ENCODE measurements at regions not wholly inside any gene's neighbourhood (a gene's known extent, or its start where the extent isn't known, plus 50 kb on each side); places are given as distances from the start of the nearest gene placed in this dataset.
"Not testable (repeated sequence)": the region's sequence is repeated elsewhere in the genome, so short reads cannot be mapped to it uniquely, and the experiment has no call there.

DNA sequence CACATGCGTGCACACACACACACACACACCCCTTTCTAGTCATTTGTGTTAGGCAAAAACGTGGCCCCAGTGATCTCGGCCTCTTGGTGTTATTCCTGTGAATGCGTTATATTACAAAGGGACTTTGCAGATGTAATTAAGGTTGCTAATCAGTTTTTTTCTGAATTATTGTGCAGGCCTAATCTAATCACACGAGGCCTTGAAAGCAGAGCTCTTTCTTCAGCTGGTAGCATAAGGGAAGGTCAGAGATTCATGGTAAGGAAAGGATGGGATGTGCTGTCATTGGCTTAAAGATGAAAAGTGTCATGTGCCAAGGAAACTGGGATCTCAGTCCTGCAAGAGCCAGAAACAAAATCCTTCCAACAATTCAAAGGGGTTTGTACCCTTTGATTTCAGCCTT, 113.4 kb upstream of the ELAC2 start:
- no peak for DNase-seq

DNA sequence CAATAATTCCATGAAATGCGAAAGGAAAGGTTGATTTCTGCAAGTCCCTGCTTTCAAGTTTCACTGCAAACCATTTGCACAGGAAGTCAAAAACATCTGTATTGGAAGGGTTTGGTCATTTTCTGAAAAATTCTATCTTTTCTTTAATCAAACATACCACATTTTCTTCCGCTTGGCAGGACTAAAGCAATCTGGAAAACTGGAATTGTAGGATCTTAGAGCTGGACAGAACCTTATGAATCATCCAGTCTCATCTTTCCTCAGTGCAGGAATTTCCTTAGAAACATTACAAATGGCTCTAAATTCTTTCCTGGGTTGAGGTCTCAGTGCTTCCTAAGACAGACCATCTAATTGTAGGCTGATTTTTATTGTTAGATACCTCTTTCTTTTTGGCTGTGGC, 111.5 kb upstream of the ELAC2 start:
- DNase-seq = no peak

DNA sequence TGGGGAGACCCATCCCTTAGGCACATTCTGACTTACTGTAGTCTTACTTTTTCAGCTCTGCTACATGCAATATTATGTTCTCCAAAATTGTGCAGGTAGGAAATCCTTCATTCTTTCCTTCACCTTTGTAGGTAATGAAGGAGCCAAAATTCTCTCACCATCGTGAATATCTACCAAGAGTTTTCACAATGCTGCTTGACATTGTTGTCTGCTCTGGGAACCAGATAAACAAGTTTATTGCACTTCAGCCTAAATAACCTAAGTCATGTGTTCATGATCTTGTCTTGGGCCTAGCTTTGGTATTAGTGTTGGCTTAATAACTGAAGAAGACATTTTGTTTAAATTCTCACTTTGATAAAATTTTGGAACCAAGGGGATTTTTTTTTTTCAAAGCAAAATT, 110.8 kb upstream of the ELAC2 start:
- DNase-seq = no peak

DNA sequence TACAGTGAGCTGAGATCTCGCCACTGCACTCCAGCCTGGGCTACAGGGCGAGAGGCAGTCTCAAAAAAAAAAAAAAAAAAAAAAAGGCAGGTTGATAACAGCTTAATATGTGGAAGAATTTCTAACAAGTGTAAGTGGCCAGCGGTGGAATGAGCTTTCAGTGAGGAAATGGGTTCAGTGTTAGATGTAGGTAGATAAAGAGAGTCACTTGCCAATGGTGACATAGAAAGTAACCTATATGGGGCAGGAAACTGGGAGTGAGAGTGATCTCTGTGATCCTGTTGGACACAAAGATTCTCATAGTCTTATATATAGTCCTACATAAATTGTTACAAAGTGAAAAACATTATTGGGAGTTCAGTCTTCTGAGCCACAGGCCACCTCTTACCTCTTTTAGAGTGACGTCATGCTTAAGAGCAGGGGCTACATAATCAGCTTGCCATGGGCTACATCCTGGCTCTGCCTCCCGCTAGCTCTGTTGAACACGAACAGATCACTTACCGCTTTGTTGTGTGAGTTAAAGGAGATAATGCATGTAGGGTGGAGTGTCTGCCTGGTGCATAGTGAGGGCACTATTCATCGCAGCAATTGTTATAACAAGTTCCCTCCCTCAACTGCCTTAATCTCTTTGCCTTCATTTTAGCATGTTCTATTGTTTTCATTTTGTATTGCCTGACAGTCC, 110.2 kb upstream of the ELAC2 start:
- no peak for DNase-seq

DNA sequence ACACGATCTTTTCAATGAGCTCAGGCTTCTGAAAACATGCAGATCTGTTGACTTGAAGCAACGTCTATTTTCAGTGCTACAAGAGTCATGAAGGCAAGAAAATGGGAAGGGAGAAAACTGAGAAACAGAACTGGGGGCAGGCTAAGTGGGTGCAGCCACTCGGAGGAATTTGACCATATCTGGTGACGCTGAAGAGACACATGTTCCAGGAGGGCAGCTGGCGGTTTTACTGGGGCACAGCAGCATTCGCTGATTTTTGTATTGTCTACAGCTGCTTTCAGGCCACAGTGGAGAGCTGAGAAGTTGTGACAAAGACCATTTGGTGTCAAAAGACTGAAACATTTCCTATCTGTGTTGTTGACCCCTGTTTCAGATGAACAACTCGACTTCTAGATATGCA, 103.0 kb upstream of the ELAC2 start:
- DNase-seq = no peak

DNA sequence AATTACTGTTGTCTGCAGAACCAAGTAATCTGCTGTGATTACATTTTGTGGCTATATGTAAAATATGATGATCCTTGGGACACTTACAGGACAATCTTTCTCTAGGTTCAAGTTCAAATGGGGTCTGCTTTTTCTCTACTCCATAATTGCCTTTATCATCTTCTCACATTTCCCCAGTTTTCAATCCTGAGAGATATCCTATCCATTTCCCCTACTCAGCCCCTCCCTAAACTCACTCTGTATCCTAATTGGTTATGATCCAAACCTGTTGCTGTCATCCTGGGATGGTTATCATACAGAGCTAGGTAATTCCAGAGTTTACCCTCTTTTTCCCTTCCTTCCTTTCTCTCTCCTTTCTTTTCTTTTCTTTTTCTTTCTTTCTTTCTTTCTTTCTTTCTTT, 100.5 kb upstream of the ELAC2 start:
- DNase-seq = no peak

DNA sequence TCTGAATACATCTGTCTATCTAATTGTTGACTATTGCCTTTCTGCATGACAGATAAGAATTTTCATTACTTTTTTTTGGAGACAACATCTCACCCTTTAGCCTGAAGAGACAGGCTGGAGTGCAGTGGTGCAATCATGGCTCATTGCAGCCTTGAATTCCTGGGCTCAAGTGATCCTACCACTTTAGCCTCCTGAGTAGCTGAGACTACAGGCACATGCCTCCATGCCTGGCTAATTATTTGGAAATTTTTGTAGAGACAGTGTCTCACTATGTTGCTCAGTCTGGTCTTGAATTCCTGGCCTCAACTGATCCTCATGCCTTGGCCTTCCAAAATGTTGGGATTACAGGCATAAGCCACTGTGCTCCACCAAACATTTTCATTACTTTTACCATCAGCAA, 99.8 kb upstream of the ELAC2 start:
- DNase-seq = no peak

DNA sequence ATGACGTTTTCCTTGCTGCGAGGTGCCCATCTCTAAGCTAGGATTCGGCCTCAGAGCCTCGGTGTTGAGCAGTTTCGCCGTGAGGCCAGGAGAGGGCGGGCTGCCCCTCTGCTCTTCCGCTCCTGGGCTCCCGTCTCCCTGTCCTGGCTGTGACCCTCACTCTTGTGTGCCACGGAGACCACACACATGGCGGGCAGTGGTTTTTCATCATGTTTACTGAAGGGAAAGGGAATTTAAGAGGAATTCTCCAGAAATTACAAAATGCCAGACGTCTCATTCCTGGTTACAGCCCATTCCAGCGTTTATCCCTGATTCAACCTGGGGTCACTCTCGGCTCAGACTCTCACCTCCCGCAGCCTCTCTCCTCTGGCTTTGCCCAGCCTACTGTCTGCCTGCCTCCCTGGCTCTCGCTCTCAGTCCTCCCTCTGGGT, 96.8 kb upstream of the ELAC2 start:
- DNase-seq = peak; percentile 9

DNA sequence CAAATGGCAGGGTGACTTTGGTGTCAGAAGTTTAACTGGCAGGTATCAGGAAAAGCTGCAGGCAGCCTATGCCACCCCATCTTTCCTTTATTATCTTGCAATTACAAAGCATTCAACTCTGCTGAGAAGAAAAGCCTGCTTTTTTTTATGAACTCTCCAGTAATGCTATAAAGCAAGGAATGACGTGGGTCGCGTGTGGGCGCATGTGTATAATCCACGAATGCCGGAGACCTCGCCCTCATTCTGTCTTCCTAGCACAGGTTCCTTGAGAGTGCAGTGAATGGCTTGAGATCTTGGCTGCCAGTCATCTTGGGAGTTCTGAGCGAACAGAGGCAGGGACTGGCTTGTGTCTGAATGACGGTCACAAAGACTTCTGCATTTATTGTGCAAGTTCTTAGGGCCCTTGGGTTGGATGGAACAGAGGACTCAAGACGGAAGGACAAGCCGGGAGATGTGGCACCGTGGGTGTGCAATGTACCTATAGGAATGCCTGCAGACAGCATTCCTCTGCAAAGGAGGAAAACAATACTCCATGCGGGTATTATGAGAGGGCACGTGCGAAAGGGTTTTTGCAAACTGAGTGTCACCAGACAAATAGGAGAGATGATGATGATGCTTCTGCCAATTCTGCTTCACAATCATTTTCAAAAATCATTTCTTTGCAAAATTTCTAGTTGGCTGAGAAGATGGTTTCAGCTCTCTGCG, 96.1 kb upstream of the ELAC2 start:
- DNase-seq = no peak

DNA sequence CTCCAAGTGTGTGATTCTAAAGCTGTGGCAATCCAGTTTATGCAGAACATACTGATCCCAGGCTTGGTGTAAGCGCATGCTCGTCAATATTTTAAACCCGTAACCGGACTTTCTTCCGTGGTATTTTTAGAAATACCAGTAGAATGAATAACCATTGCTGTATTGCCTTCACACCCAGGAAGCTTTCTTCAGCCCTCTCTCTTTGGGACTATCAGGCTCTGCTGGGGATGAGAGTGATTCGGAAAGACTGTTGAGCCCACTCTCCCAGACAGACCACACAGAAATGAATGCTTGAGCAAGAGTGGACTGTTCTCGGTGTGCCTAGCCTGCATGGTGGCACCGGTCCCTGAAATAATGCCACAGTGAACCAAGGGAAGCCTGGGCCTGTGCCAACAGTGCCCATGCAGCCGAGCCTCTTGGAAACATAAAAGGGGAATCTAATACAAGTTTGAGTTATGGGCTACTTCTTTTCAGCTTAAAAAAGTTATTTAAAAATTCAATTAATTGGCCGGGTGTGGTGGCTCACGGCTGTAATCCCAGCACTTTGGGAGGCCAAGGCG, 89.9 kb upstream of the ELAC2 start:
- DNase-seq = no peak

DNA sequence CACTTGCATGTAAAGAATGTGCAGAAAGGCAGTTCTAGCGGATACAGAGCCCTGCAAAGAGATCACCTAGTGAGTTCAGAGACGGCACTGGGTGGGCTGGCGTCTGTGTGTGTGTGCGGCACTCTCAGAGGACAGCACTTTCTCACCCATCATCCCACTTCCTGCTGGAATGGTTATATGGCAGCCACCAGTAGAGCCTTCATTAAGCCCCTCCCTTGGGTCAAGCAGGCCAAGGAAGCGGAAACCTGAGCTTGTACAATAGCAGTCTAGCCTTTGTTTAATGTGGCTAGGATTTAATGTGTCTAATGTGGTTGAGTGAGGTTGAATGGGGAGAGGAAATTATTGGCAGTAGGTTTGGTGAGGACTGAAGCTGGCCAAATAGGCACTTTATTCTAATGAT, 88.3 kb upstream of the ELAC2 start:
- peak; percentile 3 for DNase-seq

DNA sequence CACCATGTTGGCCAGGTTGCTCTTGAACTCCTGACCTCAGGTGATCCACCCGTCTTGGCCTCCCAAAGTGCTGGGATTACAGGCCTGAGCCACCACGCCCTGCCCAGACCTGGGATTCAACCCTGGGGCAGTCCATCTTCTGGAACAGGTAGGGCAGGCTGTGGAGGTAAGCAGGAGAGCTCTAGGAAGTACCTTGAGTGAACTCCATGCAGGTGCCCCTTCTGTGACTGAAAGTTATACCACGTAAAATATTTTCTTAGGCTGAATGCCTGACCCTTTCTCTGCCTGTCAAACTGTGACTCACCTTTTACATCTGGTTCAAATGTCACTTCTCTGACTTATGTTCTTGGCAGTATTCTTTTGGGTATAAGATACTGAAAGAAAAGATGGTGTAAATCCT, 86.7 kb upstream of the ELAC2 start:
- DNase-seq = no peak

DNA sequence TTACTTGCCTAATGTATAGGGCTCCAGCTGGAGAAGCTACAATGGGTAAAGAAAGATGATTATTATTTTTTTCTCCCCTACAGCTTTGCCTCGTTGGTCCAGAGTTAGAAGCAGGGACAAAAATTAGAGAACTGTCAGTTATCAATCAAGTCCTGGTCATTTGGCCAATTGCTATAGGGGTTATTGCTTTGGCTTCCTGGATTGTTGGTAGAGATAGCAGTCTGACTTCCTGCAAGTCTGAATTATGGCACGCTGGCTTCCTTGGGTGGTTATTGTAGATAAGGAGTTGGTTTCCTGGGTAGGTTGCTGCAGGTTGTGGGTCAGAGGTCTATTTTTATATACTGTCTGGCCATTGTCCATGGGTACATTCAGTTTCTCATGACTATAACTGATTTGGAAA, 84.7 kb upstream of the ELAC2 start:
- no peak for DNase-seq

DNA sequence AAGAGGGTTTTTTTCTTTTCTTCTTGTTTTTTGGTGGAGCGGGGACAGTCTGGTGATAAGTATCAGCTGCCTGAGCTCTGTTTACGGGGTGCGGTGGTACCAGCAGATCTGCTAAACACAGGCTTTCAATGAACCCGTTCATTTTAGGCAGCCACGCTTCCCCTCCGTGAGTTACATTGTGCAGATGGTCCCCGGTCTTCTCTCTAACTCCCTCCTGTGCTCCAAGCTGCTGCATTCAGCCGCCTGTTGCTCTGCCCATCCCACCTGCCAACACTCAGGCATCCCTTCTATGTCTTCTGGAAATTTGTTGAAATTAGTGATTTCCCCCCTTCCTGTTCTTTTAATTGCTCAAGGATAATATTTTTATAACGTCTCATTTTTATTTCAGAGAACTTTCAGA, 82.1 kb upstream of the ELAC2 start:
- no peak for DNase-seq

DNA sequence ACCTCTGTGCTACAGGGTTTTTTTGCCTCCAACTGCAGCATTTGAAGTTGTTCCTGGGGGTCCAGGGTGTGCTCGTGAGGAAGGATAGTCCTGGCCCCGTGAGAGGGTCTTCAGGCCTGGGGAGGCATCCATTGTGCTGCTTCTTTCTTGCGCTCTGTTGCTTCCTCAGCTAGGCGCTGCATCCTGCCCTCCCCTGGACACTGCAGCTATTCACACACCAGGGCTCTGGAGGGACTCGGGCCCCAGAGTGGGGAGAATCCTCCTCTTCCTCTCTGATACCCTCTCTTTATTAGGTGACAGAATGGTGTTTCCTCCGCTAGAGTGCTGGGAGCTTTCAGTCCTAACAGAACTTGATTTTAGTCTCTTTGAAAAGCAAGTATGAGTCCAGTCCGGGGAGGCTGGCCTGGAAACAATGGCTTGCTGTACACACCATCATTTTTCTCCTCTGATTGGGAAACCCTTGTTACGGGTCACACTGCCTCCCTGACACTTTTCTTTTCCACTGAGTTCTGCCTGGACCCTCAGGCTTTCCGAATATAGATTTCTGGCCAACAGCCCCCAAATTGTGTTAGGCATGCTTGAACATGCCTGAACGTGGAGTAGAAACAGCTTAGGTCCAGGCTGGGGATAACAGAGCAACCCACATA, 81.4 kb upstream of the ELAC2 start:
- no peak for DNase-seq

DNA sequence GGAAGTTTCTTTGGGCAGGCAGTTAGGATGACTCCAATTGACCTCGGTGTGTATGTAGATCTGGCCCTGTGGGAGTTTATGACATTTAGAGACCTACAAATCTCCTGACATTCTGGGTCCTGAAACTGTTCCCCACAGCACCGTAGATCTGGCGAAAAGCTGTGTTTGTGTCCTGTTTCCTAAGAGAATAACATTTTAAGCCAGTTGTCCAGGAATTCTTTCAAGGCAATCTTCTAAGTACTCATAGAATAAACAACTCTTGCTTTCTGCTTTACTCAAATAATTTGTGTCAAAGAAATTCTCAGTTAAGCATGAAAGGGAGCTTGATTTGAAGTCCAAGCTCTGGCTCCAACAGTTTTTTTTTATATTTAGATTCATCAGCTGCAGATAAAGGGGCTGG, 78.5 kb upstream of the ELAC2 start:
- DNase-seq = no peak

DNA sequence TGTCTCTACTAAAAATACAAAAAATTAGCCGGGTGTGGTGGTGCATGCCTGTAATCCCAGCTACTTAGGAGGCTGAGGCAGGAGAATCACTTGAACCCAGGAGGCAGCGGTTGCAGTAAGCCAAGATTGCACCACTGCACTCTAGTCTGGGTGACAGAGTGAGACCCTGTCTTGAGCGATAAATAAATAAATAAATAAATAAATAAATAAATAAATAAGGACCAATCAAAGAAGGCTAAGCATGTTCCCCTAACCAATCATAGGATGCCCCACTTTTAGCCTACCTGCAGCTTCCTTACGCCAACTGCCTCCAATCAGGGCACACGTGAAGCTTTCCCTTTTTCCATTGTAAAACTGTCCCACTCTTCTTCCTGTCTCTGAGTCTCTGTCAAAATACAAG, 74.2 kb upstream of the ELAC2 start:
- not testable (repeated sequence) for DNase-seq

DNA sequence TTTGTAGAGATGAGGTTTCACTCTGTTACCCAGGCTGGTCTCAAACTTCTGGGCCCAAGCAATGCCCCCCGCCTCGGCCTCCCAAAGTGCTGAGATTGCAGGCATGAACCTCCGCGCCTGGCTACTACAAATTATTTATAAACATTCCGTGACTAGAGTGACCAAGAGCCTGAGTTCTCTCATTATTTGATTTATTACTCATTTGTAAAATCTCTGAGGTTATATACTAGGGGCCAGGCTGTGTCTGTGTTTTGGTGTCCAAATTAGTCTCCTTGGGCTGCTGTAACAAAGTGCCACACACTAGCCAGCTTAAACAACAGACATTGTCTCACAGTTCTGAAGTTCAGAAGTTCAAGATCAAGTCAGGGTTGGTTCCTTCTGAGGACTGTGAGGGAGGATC, 70.8 kb upstream of the ELAC2 start:
- no peak for DNase-seq

DNA sequence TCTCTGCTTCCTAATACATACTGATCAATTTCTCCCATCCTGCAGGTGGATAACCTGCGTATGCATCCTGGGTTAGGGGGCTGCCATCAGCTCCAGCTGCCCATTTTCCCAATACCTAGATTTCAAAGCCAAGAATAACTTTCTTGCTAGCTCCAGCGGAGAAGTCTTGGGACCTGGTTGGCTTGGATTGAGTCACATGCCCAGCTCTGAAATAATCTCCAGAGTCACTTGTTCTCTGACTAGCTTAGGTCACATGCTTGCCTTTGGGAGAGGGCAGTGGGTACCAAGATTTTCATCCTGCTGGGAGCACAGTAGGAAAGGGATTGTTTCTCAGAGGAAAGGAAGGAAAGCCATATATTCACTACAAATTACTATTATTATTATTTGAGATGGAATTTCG, 70.0 kb upstream of the ELAC2 start:
- DNase-seq = no peak

DNA sequence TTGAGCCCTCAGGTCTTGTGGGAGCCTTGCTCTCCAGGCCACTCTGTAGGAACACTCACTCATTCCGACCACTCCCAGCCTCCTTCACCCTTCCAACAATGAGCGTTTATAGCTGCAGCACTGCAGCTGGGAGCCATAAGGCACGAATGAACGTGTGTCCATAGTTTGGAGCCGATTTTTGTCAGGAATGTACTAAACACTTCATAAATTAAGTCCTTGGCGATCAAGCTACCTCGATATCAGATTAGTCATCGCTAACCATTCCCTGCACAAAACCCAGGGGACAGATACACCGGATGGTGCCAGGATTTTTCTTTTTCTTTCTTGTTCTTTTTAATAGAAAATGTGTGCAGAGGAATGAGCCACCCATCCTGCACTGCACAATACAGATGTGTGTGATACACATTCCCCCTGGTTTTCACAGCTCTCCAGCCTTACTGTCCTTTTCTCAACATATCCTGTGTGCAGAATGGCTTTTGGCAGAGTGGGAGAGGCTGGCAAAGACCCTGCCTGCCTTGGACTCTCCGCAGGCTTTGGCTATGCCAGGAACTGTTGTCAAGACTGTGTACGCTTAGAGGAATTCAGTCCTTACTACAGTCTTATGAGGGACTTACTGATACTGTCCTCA, 68.4 kb upstream of the ELAC2 start:
- DNase-seq = no peak

DNA sequence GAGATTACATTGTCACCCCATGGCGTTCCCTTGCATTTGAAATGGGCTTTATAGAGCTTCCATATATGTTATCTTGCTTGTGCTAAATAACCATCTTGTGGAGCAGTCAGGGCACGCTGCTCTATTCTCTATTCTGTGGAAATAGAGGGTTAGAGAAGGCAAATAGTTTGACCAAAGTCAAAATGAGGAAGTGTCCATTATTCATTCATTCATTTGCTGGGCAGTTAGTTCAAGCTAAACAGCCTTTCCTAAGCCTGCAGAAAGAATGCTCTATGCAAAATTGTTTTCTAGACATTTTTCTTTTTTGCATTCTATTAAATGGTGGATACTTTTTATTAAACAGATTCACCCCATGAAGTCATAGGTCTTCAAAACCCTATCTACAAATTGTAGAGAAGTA, 67.8 kb upstream of the ELAC2 start:
- no peak for DNase-seq

DNA sequence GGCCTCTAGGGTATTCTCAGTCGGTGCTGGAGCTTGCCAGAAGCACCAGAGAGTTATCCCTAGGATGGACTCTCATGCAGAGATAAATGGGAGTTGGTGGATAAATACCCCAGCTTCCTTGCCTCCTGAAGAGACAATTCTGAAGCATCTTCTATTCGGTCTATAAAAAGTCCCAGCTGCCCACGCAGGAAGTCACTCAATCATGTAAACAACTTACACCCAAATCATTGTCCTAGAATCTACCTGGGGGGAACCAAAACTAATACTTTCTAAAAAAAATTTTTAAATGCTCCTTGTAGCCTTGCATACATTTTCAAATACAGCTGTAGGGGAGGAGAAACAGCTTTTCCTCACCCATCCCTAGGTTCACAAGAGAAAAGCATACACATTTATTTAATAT, 66.6 kb upstream of the ELAC2 start:
- no peak for DNase-seq

DNA sequence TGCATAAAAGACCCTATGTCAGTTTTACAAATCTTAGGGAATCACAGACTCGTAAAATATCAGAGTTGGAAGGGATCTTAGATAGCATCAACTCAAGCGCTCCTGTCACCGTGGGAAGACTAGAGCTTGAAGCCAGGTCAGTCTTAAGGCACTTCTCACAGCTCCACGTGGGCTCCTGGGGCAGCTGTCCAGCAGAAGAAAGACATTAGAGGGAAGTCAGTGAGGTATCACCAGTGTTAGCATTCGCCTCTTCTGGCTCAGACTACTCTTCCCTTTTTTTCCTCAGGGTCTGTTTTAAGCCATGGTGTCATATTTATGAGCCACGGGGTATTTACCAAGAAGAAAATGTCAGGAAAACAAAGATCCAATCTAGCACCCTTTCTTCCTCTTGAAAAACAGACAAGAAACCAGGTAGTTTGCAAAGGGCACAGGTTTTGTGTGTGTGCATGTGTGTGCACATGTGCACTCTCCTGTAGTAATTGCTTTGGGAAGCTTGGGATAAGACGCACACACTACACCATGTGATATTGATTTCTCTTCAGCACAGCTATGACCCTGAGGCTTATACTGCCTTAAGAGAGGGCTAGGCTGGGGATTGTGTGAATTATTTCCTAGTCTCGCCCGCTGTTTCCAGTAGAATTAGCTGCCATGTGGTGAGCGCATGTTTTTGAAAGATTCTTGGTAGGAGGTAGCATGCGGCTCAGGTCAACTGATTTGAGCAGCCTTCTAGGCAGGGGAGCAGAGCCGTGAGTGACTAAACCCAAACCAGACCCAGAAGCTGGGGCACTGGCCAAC, 61.0 kb upstream of the ELAC2 start:
- no peak for DNase-seq
